ENCODE measurements at regions not wholly inside any gene's neighbourhood (a gene's known extent, or its start where the extent isn't known, plus 50 kb on each side); places are given as distances from the start of the nearest gene placed in this dataset.

- Histone ChIP-seq H3K27ac (ENCODE audit: low read depth, low read length) (no peak overlapping the region), H3K27me3 (ENCODE audit: control insufficient read depth, insufficient read depth, low read length) (no peaks in the 10 kb centered on the region), H3K9me3 (ENCODE audit: control insufficient read depth, insufficient read depth, low read length) (no peaks in the 10 kb centered on the region), H3K4me3 (ENCODE audit: low read depth, low read length) (no peak overlapping the region)
- no peak for TF ChIP-seq CTCF (IDR thresholded peaks at IDR 0.05; ENCODE audit: low read depth, low read length)
- POLR2A ChIA-PET, result no interaction called here
- CTCF ChIA-PET, result no interaction called here
- DNase-seq (ENCODE audit: low read depth, low spot score), result no peak
These were observed 87.3 kb upstream of the NMU start for GRCh38 chr4:55723403-55723802.

GRCh38 chr4:55725057-55725456 is 89.0 kb upstream of the NMU start:
- Histone ChIP-seq H3K4me3 (ENCODE audit: low read depth, low read length) (no peak overlapping the region), H3K27me3 (ENCODE audit: control insufficient read depth, insufficient read depth, low read length) (no peaks in the 10 kb centered on the region), H3K27ac (ENCODE audit: low read depth, low read length) (no peak overlapping the region), H3K9me3 (ENCODE audit: control insufficient read depth, insufficient read depth, low read length) (no peaks in the 10 kb centered on the region)
- no peak for TF ChIP-seq CTCF (IDR thresholded peaks at IDR 0.05; ENCODE audit: low read depth, low read length)
- ChIA-PET CTCF (no interaction called here), POLR2A (interaction anchor here (0.6 kb wide), 1 partner anchor 239 kb away, joined by 3 read pairs; no protein-coding TSS in a partner anchor)
- DNase-seq (ENCODE audit: low read depth, low spot score), result no peak

- ChIA-PET CTCF (no interaction called here), POLR2A (no interaction called here)
- Histone ChIP-seq H3K27me3 (ENCODE audit: control insufficient read depth, insufficient read depth, low read length) (no peaks in the 10 kb centered on the region), H3K9me3 (ENCODE audit: control insufficient read depth, insufficient read depth, low read length) (no peaks in the 10 kb centered on the region), H3K27ac (ENCODE audit: low read depth, low read length) (no peak overlapping the region), H3K4me3 (ENCODE audit: low read depth, low read length) (no peak overlapping the region)
- TF ChIP-seq CTCF (IDR thresholded peaks at IDR 0.05; ENCODE audit: low read depth, low read length), result no peak
- no peak for DNase-seq (ENCODE audit: low read depth, low spot score)
These were observed 91.6 kb upstream of the NMU start for GRCh38 chr4:55727746-55728145.

GRCh38 chr4:55729351-55730279 is 90.0 kb upstream of the EXOC1L start:
- CTCF ChIA-PET, result no interaction called here
- no peak overlapping the region for H3K4me3 ChIP-seq (ENCODE audit: low read depth, low read length)
- POLR2A ChIA-PET, result no interaction called here
- H3K9me3 ChIP-seq (ENCODE audit: control insufficient read depth, insufficient read depth, low read length), result no peaks in the 10 kb centered on the region
- H3K27ac ChIP-seq (ENCODE audit: low read depth, low read length), result no peak overlapping the region
- DNase-seq (ENCODE audit: low read depth, low spot score), result no peak
- no peaks in the 10 kb centered on the region for H3K27me3 ChIP-seq (ENCODE audit: control insufficient read depth, insufficient read depth, low read length)
- TF ChIP-seq CTCF (IDR thresholded peaks at IDR 0.05; ENCODE audit: low read depth, low read length), result no peak

- POLR2A ChIA-PET, result no interaction called here
These were observed 89.2 kb upstream of the EXOC1L start for GRCh38 chr4:55730280-55730931.

More at GRCh38 chr4:55730280-55730931, 89.2 kb upstream of the EXOC1L start:
- Histone ChIP-seq H3K4me3 (ENCODE audit: low read depth, low read length) (no peak overlapping the region), H3K27me3 (ENCODE audit: control insufficient read depth, insufficient read depth, low read length) (no peaks in the 10 kb centered on the region), H3K27ac (ENCODE audit: low read depth, low read length) (no peak overlapping the region), H3K9me3 (ENCODE audit: control insufficient read depth, insufficient read depth, low read length) (no peaks in the 10 kb centered on the region)
- no peak for DNase-seq (ENCODE audit: low read depth, low spot score)
- no peak for TF ChIP-seq CTCF (IDR thresholded peaks at IDR 0.05; ENCODE audit: low read depth, low read length)
- CTCF ChIA-PET, result interaction anchor here (0.6 kb wide), 1 partner anchor 64 kb away, joined by 3 read pairs; no protein-coding TSS in a partner anchor
